G401 (cell line): ENCODE measurements at regions not wholly inside any gene's neighbourhood (a gene's known extent, or its start where the extent isn't known, plus 50 kb on each side); places are given as distances from the start of the nearest gene placed in this dataset.

Source experiments
- DNase-seq: peaks from one replicate; pipeline ENCODE4 v3.0.0-alpha.2; 2015; ENCODE audit warnings: low spot score
- in situ Hi-C: cut with HindIII; loops from 2 replicates; pipeline ENCODE4 v1.10.0; 2016; ENCODE audit warnings: low sequenced_read_pairs, mixed read lengths

GRCh38 chr5:117088176-117088575 is 513.6 kb upstream of the SEMA6A start:
- no peak for DNase-seq
- in situ Hi-C loops = no loop called here

DNA sequence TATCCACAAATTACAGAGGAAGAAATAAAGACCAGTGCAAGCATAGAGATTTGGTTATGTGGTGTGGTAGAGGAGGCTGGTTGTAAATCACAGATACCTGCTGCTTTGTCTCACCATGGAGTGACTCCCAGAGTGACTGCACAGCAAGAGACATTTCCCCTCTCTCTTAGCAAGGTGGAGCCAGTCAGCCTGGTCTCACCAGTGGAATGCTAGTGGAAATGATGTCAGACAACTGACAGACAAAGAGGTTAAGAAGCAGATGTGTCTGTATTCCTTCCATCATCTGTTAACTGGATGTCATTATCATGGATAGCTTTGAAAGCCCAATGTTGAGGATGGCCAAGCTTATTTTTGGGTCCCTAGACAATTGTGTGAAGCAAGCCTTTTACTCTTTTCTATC is 509.4 kb upstream of the SEMA6A start:
- no peak for DNase-seq
- in situ Hi-C loops = no loop called here

DNA sequence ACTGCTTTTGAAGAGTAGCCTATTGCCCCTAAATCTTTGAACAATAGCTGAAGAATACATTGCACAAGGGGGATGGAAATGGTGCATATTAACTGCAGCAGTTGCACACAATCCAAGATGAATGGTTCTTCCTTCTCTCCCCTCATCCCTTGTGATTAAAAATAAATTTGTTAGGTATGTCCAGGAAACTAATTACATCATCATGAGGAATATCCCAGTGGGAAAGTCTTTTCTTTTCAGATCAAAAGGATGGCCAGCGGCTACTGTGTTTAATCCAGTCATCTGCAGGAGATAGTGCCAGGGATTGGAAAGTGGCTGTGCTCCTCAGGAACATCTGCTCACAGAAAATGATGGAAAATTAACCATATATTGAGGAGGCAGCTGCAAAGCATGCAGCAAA is 508.4 kb upstream of the SEMA6A start:
- DNase-seq = no peak
- in situ Hi-C loops = no loop called here

- no peak for DNase-seq
- in situ Hi-C loops = no loop called here
Observed at GRCh38 chr5:117077142-117077541, 502.5 kb upstream of the SEMA6A start.

DNA sequence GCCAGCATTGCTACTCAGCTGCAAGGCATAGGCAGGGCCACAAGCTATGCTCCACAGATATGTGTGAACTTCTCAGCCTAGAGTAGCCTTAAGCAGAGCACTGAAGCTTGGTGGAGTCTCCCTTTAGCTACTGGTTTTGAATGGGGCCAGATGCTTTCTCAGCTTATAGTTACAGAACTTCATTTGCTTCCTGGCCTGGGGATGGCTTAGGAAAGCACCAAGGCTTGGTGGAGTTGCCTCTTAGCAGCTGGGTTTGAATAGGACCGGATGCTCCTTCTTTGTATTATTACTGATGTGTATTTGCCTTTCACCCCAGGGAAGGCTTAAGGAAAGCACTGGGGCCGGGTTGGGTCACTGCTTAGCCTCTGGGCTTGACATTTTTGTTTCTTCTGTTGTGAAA is 497.8 kb upstream of the SEMA6A start:
- in situ Hi-C loops = no loop called here

DNA sequence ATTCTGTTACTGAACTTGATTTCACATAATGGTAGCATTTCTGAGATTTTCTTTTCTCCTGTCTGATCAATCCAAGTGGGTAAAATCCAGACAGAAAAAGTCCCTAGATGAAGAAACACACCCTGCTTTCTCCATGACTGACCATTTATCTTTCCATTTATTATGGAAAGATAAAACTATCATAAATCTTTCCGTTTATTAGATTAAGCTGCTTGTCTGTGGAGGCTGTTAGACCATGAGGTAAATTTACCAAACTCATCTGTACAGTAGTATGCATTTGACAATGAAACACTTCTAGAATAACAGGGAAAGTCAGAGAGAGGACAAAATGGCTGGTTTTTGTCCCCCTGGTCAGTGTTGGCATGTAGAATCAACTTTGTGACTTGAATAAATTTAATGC is 491.2 kb upstream of the SEMA6A start:
- DNase-seq = no peak
- in situ Hi-C loops = no loop called here

More for the DNA sequence above, 497.8 kb upstream of the SEMA6A start:
- DNase-seq = no peak

DNA sequence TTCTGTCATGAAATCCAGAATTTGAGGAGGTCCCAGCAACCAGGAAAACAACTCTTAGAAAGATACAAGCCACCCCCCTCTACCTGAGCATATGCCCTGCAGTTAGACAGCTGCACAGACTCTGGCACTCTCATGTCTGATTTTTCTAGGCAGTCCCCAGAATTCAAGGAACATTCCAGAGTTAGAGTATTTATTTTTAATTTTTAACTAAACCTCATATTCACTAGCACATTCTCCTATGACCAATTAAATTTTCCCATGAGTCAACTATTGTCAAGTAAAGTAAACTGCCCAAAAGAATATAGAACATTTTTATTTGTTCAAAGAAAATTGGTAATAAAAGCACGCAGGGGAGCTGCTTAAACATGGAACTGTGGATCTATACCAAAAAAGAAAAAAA is 490.5 kb upstream of the SEMA6A start:
- DNase-seq = no peak
- in situ Hi-C loops = no loop called here

DNA sequence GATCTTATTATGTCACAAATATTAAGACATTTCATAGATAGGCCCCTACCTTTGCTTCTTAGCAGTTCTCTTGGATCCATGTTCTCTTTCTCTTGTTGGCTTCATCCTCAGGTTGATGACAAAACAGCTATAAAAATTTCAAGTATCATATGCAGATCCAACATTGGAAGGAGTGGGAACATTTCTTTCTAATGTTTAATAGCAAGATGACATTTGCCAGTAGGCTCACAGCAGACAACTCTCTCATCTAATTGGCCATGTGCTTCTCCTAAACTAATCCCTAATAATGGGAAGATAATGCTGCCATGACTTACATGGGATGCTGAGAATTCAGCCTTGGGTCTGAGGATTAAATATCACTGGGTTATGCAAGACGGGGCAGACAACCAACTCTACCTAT is 485.5 kb upstream of the SEMA6A start:
- DNase-seq = no peak
- in situ Hi-C loops = no loop called here

- in situ Hi-C loops = no loop called here
- DNase-seq = no peak
Observed at GRCh38 chr5:117058740-117059139, 484.1 kb upstream of the SEMA6A start.

GRCh38 chr5:117055517-117055916 is 480.9 kb upstream of the SEMA6A start:
- in situ Hi-C loops = no loop called here
- no peak for DNase-seq

- in situ Hi-C loops = no loop called here
- DNase-seq = peak; percentile 95
Observed at GRCh38 chr5:117054911-117055310, 480.3 kb upstream of the SEMA6A start.

- in situ Hi-C loops = no loop called here
- DNase-seq = no peak
Observed at GRCh38 chr5:117054141-117054540, 479.5 kb upstream of the SEMA6A start.

- in situ Hi-C loops = no loop called here
Observed at GRCh38 chr5:117041926-117042595, 467.4 kb upstream of the SEMA6A start.

DNA sequence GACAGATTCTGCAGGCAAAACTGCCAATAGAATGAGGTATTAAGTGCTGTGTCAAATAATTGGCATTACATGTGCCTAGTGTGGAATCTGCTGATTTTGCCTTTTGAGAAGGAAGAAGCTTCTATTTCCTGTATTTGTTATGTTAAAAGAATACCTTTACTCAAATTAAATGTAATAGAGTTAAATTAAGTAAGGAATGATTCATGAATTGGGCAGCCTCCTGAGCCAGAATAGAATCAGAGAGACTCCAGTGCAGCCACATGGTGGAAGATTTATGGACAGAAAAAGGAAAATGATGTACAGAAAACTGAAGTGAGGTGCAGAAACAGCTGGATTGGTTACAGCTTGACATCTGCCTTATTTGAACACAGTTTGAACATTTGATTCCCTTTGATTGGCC is 464.4 kb upstream of the SEMA6A start:
- in situ Hi-C loops = no loop called here
- DNase-seq = no peak

More at GRCh38 chr5:117041926-117042595, 467.4 kb upstream of the SEMA6A start:
- no peak for DNase-seq

- DNase-seq = no peak
- in situ Hi-C loops = no loop called here
Observed at GRCh38 chr5:117027384-117027783, 452.8 kb upstream of the SEMA6A start.

GRCh38 chr5:117020999-117021398 is 446.4 kb upstream of the SEMA6A start:
- no peak for DNase-seq
- in situ Hi-C loops = no loop called here

GRCh38 chr5:117013280-117013877 is 438.8 kb upstream of the SEMA6A start:
- in situ Hi-C loops = no loop called here
- no peak for DNase-seq

GRCh38 chr5:117010574-117010973 is 436.0 kb upstream of the SEMA6A start:
- in situ Hi-C loops = no loop called here
- DNase-seq = no peak

DNA sequence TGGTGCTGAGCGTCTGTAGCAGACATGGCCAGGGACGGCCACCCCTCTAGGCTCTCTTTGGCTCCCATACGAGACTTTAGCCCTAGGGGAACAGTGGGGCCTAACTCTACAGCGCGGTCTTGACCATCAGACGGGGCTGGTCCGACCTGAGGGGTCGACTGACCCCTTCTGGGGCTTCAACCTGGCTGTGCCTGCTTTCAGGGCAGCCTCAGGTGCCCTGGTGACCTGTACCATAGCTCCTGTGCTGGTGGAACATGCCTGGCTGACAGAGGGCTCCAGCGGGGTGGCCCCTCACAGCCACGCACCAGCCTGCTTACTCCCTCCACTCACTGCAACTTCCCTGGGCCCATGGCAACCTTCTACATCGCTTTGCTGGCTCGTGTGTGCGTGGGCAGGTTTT is 423.4 kb upstream of the SEMA6A start:
- DNase-seq = no peak
- in situ Hi-C loops = no loop called here

DNA sequence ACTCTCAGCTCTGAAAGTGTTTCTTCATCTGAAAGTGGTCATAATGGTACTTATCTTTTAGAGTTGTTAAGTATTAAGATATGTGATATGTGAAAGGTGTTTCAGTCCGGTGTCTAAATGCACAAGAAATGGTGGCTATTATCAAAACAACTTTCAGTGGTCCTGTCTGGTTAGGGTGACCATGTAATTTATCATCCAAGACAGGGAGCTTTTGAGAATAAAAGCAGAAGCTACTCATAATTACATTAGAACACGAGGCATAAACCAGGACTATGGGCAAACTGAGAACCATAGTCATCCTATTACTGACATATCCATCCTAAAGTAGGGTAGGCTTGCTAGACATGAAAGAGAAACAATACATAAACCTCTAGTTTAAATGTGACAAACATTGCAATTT is 418.1 kb upstream of the SEMA6A start:
- in situ Hi-C loops = no loop called here
- no peak for DNase-seq

GRCh38 chr5:116989995-116990394 is 415.4 kb upstream of the SEMA6A start:
- DNase-seq = no peak
- in situ Hi-C loops = no loop called here
